PC-9 (cell line): ENCODE measurements at regions not wholly inside any gene's neighbourhood (a gene's known extent, or its start where the extent isn't known, plus 50 kb on each side); places are given as distances from the start of the nearest gene placed in this dataset.

Experiments
- BruUV-seq: library from RNA; stranded (reverse); fragments of 400-500 nt; replicated peaks from 2 replicates; lab custom pipeline; 2021; lab: Mats Ljungman, UMichigan
- CTCF ChIA-PET: fragments of 300-600 bp; sonication (Branson Sonifier 250); formaldehyde crosslinking; loops from one replicate; lab custom pipeline; 2022; ENCODE audit warnings: antibody characterized with exemption; lab: Charles Lee
- POLR2A ChIA-PET: fragments of 300-600 bp; sonication (Branson Sonifier 250); formaldehyde crosslinking; loops from one replicate; lab custom pipeline; 2022; ENCODE audit warnings: antibody characterized with exemption; ENCODE audit not compliant: unreplicated experiment; lab: Charles Lee
- DNase-seq, 2 experiments: peaks; one replicate each; pipeline versions ENCODE4 v3.0.0 to v3.0.0-alpha.2; 2015 to 2022; ENCODE audit warnings: mixed read lengths in 1 of 2
- H2AFZ ChIP-seq: fragments of 200-600 bp; sonication (generic); 2 replicates; pipeline ENCODE4 v1.8.1; 2017; ENCODE audit warnings: antibody characterized with exemption
- H3F3A ChIP-seq: fragments of 200-600 bp; sonication (generic); 2 replicates; pipeline ENCODE4 v1.8.1; 2017; ENCODE audit warnings: antibody characterized with exemption, mild to moderate bottlenecking, low read depth; ENCODE audit not compliant: insufficient read depth
- H3K27ac ChIP-seq: fragments of 200-600 bp; sonication (generic); 2 replicates; pipeline ENCODE4 v1.6.1; 2016; ENCODE audit warnings: mixed run types
- H3K27me3 ChIP-seq: fragments of 200-600 bp; sonication (generic); 2 replicates; pipeline ENCODE4 v1.6.1; 2016; ENCODE audit warnings: low read depth, mixed run types; ENCODE audit not compliant: insufficient read depth
- H3K36me3 ChIP-seq: fragments of 200-600 bp; sonication (generic); 2 replicates; pipeline ENCODE4 v1.6.1; 2016; ENCODE audit warnings: low read depth, mixed run types
- H3K4me1 ChIP-seq: fragments of 200-600 bp; sonication (generic); replicated peaks from 2 replicates; pipeline ENCODE4 v1.6.1; 2016; ENCODE audit warnings: mixed run types; ENCODE audit not compliant: insufficient read depth
- H3K4me2 ChIP-seq: fragments of 200-600 bp; sonication (generic); 2 replicates; pipeline ENCODE4 v1.6.1; 2017; ENCODE audit warnings: mixed run types
- H3K4me3 ChIP-seq: fragments of 200-600 bp; sonication (generic); 2 replicates; pipeline ENCODE4 v1.6.1; 2016; ENCODE audit warnings: mixed run types
- H3K79me2 ChIP-seq: fragments of 200-600 bp; sonication (generic); 2 replicates; pipeline ENCODE4 v1.6.1; 2017; ENCODE audit warnings: low read depth, mixed run types
- H3K9me2 ChIP-seq: fragments of 200-600 bp; sonication (generic); 2 replicates; pipeline ENCODE4 v1.8.1; 2017; ENCODE audit warnings: mild to moderate bottlenecking; ENCODE audit not compliant: insufficient read depth
- H3K9me3 ChIP-seq: fragments of 200-600 bp; sonication (generic); 2 replicates; pipeline ENCODE4 v1.8.1; 2016; ENCODE audit warnings: low read depth; ENCODE audit not compliant: insufficient read depth
- H4K20me1 ChIP-seq: fragments of 200-600 bp; sonication (generic); 2 replicates; pipeline ENCODE4 v1.8.1; 2017; ENCODE audit not compliant: insufficient read depth
- CTCF ChIP-seq: fragments of 200-600 bp; sonication (generic); conservative IDR thresholded peaks from 2 replicates; pipeline ENCODE4 v1.6.1; 2017; ENCODE audit warnings: mixed run types, antibody characterized with exemption, mild to moderate bottlenecking, moderate library complexity
- EZH2 ChIP-seq: fragments of 200-600 bp; sonication (generic); IDR thresholded peaks from 2 replicates; pipeline ENCODE4 v1.8.0; 2017; ENCODE audit warnings: antibody characterized with exemption, low read depth
- intact Hi-C: fragments of 100-400 bp; cut with micrococcal nuclease; formaldehyde crosslinking; loops from one replicate; pipeline ENCODE4 v1.10.0; 2022; ENCODE audit not compliant: unreplicated experiment

GRCh38 chr5:120073722-120074121 is 390.4 kb upstream of the PRR16 start:
- BruUV-seq: no TSS peak
- DNase-seq: no peak
- Histone ChIP-seq H3K9me2 (0 out of 2 replicates have a peak, but pooled peaks cover 3% of the 10 kb centered on the region), H3K9me3 (no peaks in the 10 kb centered on the region), H3K4me3 (no peak overlapping the region), H3K27ac (no peak overlapping the region), H2AFZ (no peak overlapping the region), H3K36me3 (no peaks in the 10 kb centered on the region), H3F3A (no peaks in the 10 kb centered on the region), H4K20me1 (no peaks in the 10 kb centered on the region), H3K27me3 (no peaks in the 10 kb centered on the region), H3K4me1 (no peaks in the 10 kb centered on the region), H3K4me2 (no peak overlapping the region), H3K79me2 (no peaks in the 10 kb centered on the region)
- intact Hi-C loops: no loop called here
- TF ChIP-seq CTCF (no peak), EZH2 (no peak)
- ChIA-PET POLR2A (interaction anchor here (0.6 kb wide), 1 partner anchor 983 kb away, joined by 10 read pairs; no protein-coding TSS in a partner anchor), CTCF (interaction anchor here (0.6 kb wide), 1 partner anchor 117 kb away, joined by 3 read pairs; no protein-coding TSS in a partner anchor)

- Histone ChIP-seq H3K27me3 (no peaks in the 10 kb centered on the region), H3K4me1 (no peaks in the 10 kb centered on the region), H4K20me1 (no peaks in the 10 kb centered on the region), H3K9me2 (no peaks in the 10 kb centered on the region), H3K9me3 (no peaks in the 10 kb centered on the region), H3K79me2 (no peaks in the 10 kb centered on the region), H3K36me3 (no peaks in the 10 kb centered on the region), H3K4me3 (no peak overlapping the region), H3F3A (no peaks in the 10 kb centered on the region), H3K27ac (no peak overlapping the region), H2AFZ (no peak overlapping the region), H3K4me2 (no peak overlapping the region)
- ChIA-PET POLR2A (no interaction called here), CTCF (no interaction called here)
- TF ChIP-seq EZH2 (no peak), CTCF (no peak)
- intact Hi-C loops: no loop called here
- no TSS peak for BruUV-seq
- DNase-seq: no peak
Observed at GRCh38 chr5:120080781-120081180, 383.3 kb upstream of the PRR16 start.

- Histone ChIP-seq H2AFZ (no peak overlapping the region), H3F3A (no peaks in the 10 kb centered on the region), H3K4me2 (no peak overlapping the region), H3K27ac (no peak overlapping the region), H3K36me3 (no peaks in the 10 kb centered on the region), H3K4me1 (no peaks in the 10 kb centered on the region), H3K27me3 (no peaks in the 10 kb centered on the region), H3K9me2 (no peaks in the 10 kb centered on the region), H4K20me1 (no peaks in the 10 kb centered on the region), H3K9me3 (no peaks in the 10 kb centered on the region), H3K79me2 (no peaks in the 10 kb centered on the region), H3K4me3 (no peak overlapping the region)
- ChIA-PET POLR2A (no interaction called here), CTCF (no interaction called here)
- no peak for DNase-seq
- intact Hi-C loops: no loop called here
- TF ChIP-seq CTCF (peak; percentile 26; the same call in 1 of the 2 replicates), EZH2 (no peak)
- no TSS peak for BruUV-seq
Observed at GRCh38 chr5:120082316-120083068, 381.6 kb upstream of the PRR16 start.
